GM12878 (cell line): ENCODE measurements at regions not wholly inside any gene's neighbourhood (a gene's known extent, or its start where the extent isn't known, plus 50 kb on each side); places are given as distances from the start of the nearest gene placed in this dataset.

Experiments used
- ATAC-seq: fragments of 200-7000 bp; cut with Tn5 transposase; 3 replicates; pipeline ENCODE4 v1.9.1; 2020; ENCODE audit warnings: mild to moderate bottlenecking, moderate library complexity
- BruUV-seq: library from RNA; stranded (reverse); fragments of 400-500 nt; replicated peaks from 2 replicates; lab custom pipeline; 2021; lab: Mats Ljungman, UMichigan
- CTCF ChIA-PET: fragments of 300-600 bp; sonication (Branson Sonifier 250); formaldehyde crosslinking; extraction: SDS; loops from one replicate; lab custom pipeline; 2021; ENCODE audit warnings: inconsistent platforms; lab: Yijun Ruan, JAX
- POLR2A ChIA-PET: fragments of 350-600 bp; formaldehyde crosslinking; extraction: SDS; loops from one replicate; lab custom pipeline; 2021; ENCODE audit warnings: inconsistent platforms; lab: Charles Lee
- RAD21 ChIA-PET: fragments of 300-600 bp; sonication (Branson Sonifier 250); formaldehyde crosslinking; loops from one replicate; lab custom pipeline; 2023; ENCODE audit warnings: antibody characterized with exemption; ENCODE audit not compliant: unreplicated experiment; lab: Charles Lee
- SMC1A ChIA-PET: fragments of 300-600 bp; sonication (Branson Sonifier 250); formaldehyde crosslinking; loops from one replicate; lab custom pipeline; 2023; ENCODE audit not compliant: unreplicated experiment, uncharacterized antibody; lab: Charles Lee
- DNase-seq: peaks from one replicate; pipeline ENCODE4 v3.0.0-alpha.2; 2011; ENCODE audit warnings: low read depth, low spot score
- FAIRE-seq: peaks from 3 replicates; lab custom pipeline; 2011; peaks lifted over from hg19 to GRCh38; lab: Jason Lieb, UNC
- H2AFZ ChIP-seq: 2 replicates; pipeline ENCODE4 v1.6.0; 2011; ENCODE audit warnings: low read depth, low read length, control low read depth; ENCODE audit not compliant: control insufficient read depth
- H3K27ac ChIP-seq: 2 replicates; pipeline ENCODE4 v1.5.1; 2011; ENCODE audit warnings: control low read depth; ENCODE audit not compliant: control insufficient read depth, insufficient read depth
- H3K27me3 ChIP-seq, 2 experiments: replicated peaks in 1 of 2; 2 replicates each; pipeline versions ENCODE4 v1.6.0 to v1.6.1; 2011; ENCODE audit warnings: low read length in 1 of 2; ENCODE audit not compliant: control insufficient read depth in 2 of 2, insufficient read depth in 2 of 2
- H3K36me3 ChIP-seq, 2 experiments: 2 replicates each; pipeline ENCODE4 v1.5.1; 2011; ENCODE audit warnings: low read length in 1 of 2; ENCODE audit not compliant: control insufficient read depth in 2 of 2, insufficient read depth in 2 of 2
- H3K4me1 ChIP-seq: 2 replicates; pipeline ENCODE4 v1.6.1; 2011; ENCODE audit warnings: mild to moderate bottlenecking, low read length, moderate library complexity, mixed read lengths; ENCODE audit not compliant: control insufficient read depth, insufficient read depth
- H3K4me2 ChIP-seq: 2 replicates; pipeline ENCODE4 v1.6.0; 2011; ENCODE audit warnings: control low read depth; ENCODE audit not compliant: control insufficient read depth, insufficient read depth
- H3K4me3 ChIP-seq: fragments of 200-600 bp; sonication (generic); 2 replicates; pipeline ENCODE4 v1.5.1; 2016
- H3K79me2 ChIP-seq: 2 replicates; pipeline ENCODE4 v1.6.0; 2011; ENCODE audit warnings: low read length; ENCODE audit not compliant: control insufficient read depth, insufficient read depth
- H3K9ac ChIP-seq: 2 replicates; pipeline ENCODE4 v1.8.0; 2011; ENCODE audit warnings: low read length, control low read depth, mixed read lengths; ENCODE audit not compliant: control insufficient read depth, insufficient read depth
- H3K9me3 ChIP-seq: replicated peaks from 3 replicates; pipeline ENCODE4 v1.5.1; 2011; ENCODE audit warnings: mild to moderate bottlenecking, low read length; ENCODE audit not compliant: control insufficient read depth, insufficient read depth
- H4K20me1 ChIP-seq: 2 replicates; pipeline ENCODE4 v1.6.0; 2011; ENCODE audit not compliant: control insufficient read depth, insufficient read depth
- CBFB ChIP-seq: IDR thresholded peaks from 2 replicates; pipeline ENCODE4 v1.6.1; 2016; ENCODE audit warnings: antibody characterized with exemption, low read depth
- CHD1 ChIP-seq: IDR thresholded peaks from 2 replicates; pipeline ENCODE4 v1.6.1; 2012; ENCODE audit warnings: low read depth, low read length, improper control_type of control experiment
- CHD4 ChIP-seq: fragments of 200-600 bp; sonication (generic); IDR thresholded peaks from 2 replicates; pipeline ENCODE4 v1.6.1; 2016; ENCODE audit warnings: mild to moderate bottlenecking
- GABPA ChIP-seq: IDR thresholded peaks from 2 replicates; pipeline ENCODE4 v1.6.1; 2014; ENCODE audit warnings: antibody characterized with exemption, low read depth, mild to moderate bottlenecking, inconsistent platforms
- HCFC1 ChIP-seq: fragments of 150-350 bp; IDR thresholded peaks from 2 replicates; pipeline ENCODE4 v1.6.1; 2014; ENCODE audit warnings: low read length
- MXI1 ChIP-seq: fragments of 150-350 bp; IDR thresholded peaks from 2 replicates; pipeline ENCODE4 v1.6.1; 2011; ENCODE audit warnings: low read depth, mild to moderate bottlenecking, inconsistent platforms, low read length, improper control_type of control experiment
- NFYB ChIP-seq: IDR thresholded peaks from 2 replicates; pipeline ENCODE4 v1.6.1; 2011; ENCODE audit warnings: low read depth, mild to moderate bottlenecking, low read length, improper control_type of control experiment, moderate library complexity; ENCODE audit not compliant: insufficient read depth
- PAX5 ChIP-seq: IDR thresholded peaks from 2 replicates; pipeline ENCODE4 v1.6.1; 2011; ENCODE audit warnings: low read depth, low read length, borderline replicate concordance
- POU2F2 ChIP-seq: IDR thresholded peaks from 3 replicates; pipeline ENCODE4 v1.6.1; 2011; ENCODE audit warnings: low read depth, mild to moderate bottlenecking, low read length, borderline replicate concordance
- RELB ChIP-seq: fragments of 450-650 bp; IDR thresholded peaks from 2 replicates; pipeline ENCODE4 v1.6.1; 2017; ENCODE audit warnings: low read depth, mild to moderate bottlenecking, moderate library complexity
- SUPT20H ChIP-seq: IDR thresholded peaks from 2 replicates; pipeline ENCODE4 v1.6.1; 2011; ENCODE audit warnings: low read depth, mild to moderate bottlenecking, low read length, moderate library complexity, borderline replicate concordance; ENCODE audit not compliant: control insufficient read depth
- TAF1 ChIP-seq: IDR thresholded peaks from 2 replicates; pipeline ENCODE4 v1.6.1; 2011; ENCODE audit warnings: mild to moderate bottlenecking, low read depth, low read length, borderline replicate concordance
- TCF12 ChIP-seq: IDR thresholded peaks from 2 replicates; pipeline ENCODE4 v1.6.1; 2011; ENCODE audit warnings: low read depth, mild to moderate bottlenecking, low read length
- ZBTB11 ChIP-seq: fragments of 450-650 bp; formaldehyde crosslinking; IDR thresholded peaks from 2 replicates; pipeline ENCODE4 v1.5.0; 2022; ENCODE audit warnings: mild to moderate bottlenecking, missing genetic modification characterization
- ZZZ3 ChIP-seq: IDR thresholded peaks from 2 replicates; pipeline ENCODE4 v1.6.1; 2011; ENCODE audit warnings: low read depth; ENCODE audit not compliant: control insufficient read depth, insufficient read length
- WGBS: methylation state at CpG from one replicate; pipeline ENCODE4 v1.1.6; 2016; ENCODE audit warnings: low lambda C conversion rate; ENCODE audit not compliant: insufficient replicate concordance, insufficient coverage; ENCODE audit errors: missing lambda C conversion rate; 5-methylcytosine and 5-hydroxymethylcytosine counted together
- in situ Hi-C: fragments of 300-500 bp; cut with MboI; formaldehyde crosslinking; loops from 9 replicates; pipeline ENCODE4 v1.14.3; 2018; ENCODE audit warnings: mixed read lengths
- intact Hi-C: fragments of 100-400 bp; cut with micrococcal nuclease; formaldehyde crosslinking; loops from one replicate; pipeline ENCODE4 v1.14.2; 2022; ENCODE audit not compliant: unreplicated experiment

GRCh38 chr10:90571481-90572258, 286.2 kb downstream of the HTR7 start (continued):
- no peak for TF ChIP-seq SUPT20H

GRCh38 chr10:90575125-90575524, 282.7 kb downstream of the HTR7 start:
- Histone ChIP-seq H3K9ac (no peak overlapping the region), H2AFZ (no peak overlapping the region), H3K4me3 (no peak overlapping the region), H3K27me3 (peaks cover 0 to 2% of the 10 kb centered on the region in 2 experiments; a peak in 1 of 4 replicates), H3K4me1 (no peaks in the 10 kb centered on the region), H3K4me2 (no peak overlapping the region), H4K20me1 (no peaks in the 10 kb centered on the region), H3K27ac (no peak overlapping the region), H3K36me3 (no peaks in the 10 kb centered on the region), H3K9me3 (no peaks in the 10 kb centered on the region), H3K79me2 (no peaks in the 10 kb centered on the region)
- no TSS peak for BruUV-seq
- ChIA-PET RAD21 (no interaction called here), SMC1A (no interaction called here), POLR2A (no interaction called here), CTCF (interaction anchor here (0.8 kb wide), 1 partner anchor 10 kb away, joined by 3 read pairs; no protein-coding TSS in a partner anchor)
- intact Hi-C loops (no loop called here), in situ Hi-C loops (no loop called here)
- WGBS: 51% methylated on average over 3 of the region's 3 CpGs
- ATAC-seq (no peak), FAIRE-seq (no peak), DNase-seq (no peak)
- TF ChIP-seq CHD4: no peak
- TF ChIP-seq PAX5: no peak
- TF ChIP-seq CHD1: no peak
- no peak for TF ChIP-seq POU2F2
- TF ChIP-seq GABPA: no peak
- no peak for TF ChIP-seq ZZZ3
- TF ChIP-seq ZBTB11 (CRISPR knock-in tag): no peak
- TF ChIP-seq RELB: no peak
- no peak for TF ChIP-seq HCFC1
- no peak for TF ChIP-seq MXI1
- no peak for TF ChIP-seq TCF12
- no peak for TF ChIP-seq TAF1
- no peak for TF ChIP-seq NFYB
- TF ChIP-seq CBFB: no peak
